Fibroblast of the aortic adventitia (primary cell): ENCODE measurements at regions not wholly inside any gene's neighbourhood (a gene's known extent, or its start where the extent isn't known, plus 50 kb on each side); places are given as distances from the start of the nearest gene placed in this dataset.

Experiments
- DNase-seq: peaks from one replicate; pipeline ENCODE4 v3.0.0-alpha.2; 2010; ENCODE audit warnings: low read depth
- H3K4me3 ChIP-seq: 2 replicates; pipeline ENCODE4 v1.5.1; 2011; ENCODE audit warnings: low read depth, mild to moderate bottlenecking, control low read depth, low read length, moderate library complexity
- CTCF ChIP-seq: IDR thresholded peaks from 2 replicates; pipeline ENCODE4 v1.5.1; 2011; ENCODE audit warnings: mild to moderate bottlenecking, low read length, control low read depth, inconsistent platforms; ENCODE audit not compliant: insufficient read depth

GRCh38 chr17:45687594-45687993, 96.5 kb upstream of the CRHR1 start:
- no peak for TF ChIP-seq CTCF
- DNase-seq: no peak
- no peak overlapping the region for H3K4me3 ChIP-seq

- TF ChIP-seq CTCF: no peak
- H3K4me3 ChIP-seq: no peak overlapping the region
- DNase-seq: no peak
Observed at GRCh38 chr17:45688353-45688752, 95.8 kb upstream of the CRHR1 start.

- H3K4me3 ChIP-seq: no peak overlapping the region
- DNase-seq: no peak
- no peak for TF ChIP-seq CTCF
Observed at GRCh38 chr17:45688820-45689219, 95.3 kb upstream of the CRHR1 start.

GRCh38 chr17:45689451-45689850, 94.7 kb upstream of the CRHR1 start:
- no peak for DNase-seq
- no peak overlapping the region for H3K4me3 ChIP-seq
- TF ChIP-seq CTCF: no peak

GRCh38 chr17:45690625-45691275, 93.4 kb upstream of the CRHR1 start:
- no peak for DNase-seq
- TF ChIP-seq CTCF: no peak
- H3K4me3 ChIP-seq: no peak overlapping the region

- no peak for TF ChIP-seq CTCF
- DNase-seq: no peak
- no peak overlapping the region for H3K4me3 ChIP-seq
Observed at GRCh38 chr17:45692661-45693060, 91.5 kb upstream of the CRHR1 start.

- no peak for DNase-seq
- no peak for TF ChIP-seq CTCF
- H3K4me3 ChIP-seq: no peak overlapping the region
Observed at GRCh38 chr17:45693792-45694191, 90.3 kb upstream of the CRHR1 start.
